ENCODE measurements at regions not wholly inside any gene's neighbourhood (a gene's known extent, or its start where the extent isn't known, plus 50 kb on each side); places are given as distances from the start of the nearest gene placed in this dataset.

DNA sequence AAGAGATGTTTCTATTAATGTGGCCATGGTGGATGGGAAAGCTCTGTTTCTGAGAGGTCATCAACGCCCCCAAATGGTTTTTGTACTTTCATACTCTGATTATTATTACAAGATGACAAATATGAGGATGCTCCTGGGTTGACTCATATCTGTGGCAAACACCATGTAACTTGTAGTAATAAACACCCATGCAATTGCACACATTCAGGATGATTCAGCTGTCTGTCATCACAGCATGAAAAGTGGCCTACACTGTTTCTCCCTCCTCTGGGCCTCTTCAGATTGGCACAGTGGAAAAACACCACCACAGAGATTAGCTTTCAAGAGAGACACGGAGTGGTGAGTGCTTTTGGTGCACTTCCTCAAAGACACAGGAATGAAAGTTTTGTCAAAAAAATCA, 85.4 kb downstream of the MTNR1B start:
- no peak for TF ChIP-seq CTCF (IDR thresholded peaks at IDR 0.05)
- TF ChIP-seq POLR2A (IDR thresholded peaks at IDR 0.05), result no peak

Data from esophagus squamous epithelium (tissue), 4 donors.